ENCODE measurements at regions not wholly inside any gene's neighbourhood (a gene's known extent, or its start where the extent isn't known, plus 50 kb on each side); places are given as distances from the start of the nearest gene placed in this dataset.

DNA sequence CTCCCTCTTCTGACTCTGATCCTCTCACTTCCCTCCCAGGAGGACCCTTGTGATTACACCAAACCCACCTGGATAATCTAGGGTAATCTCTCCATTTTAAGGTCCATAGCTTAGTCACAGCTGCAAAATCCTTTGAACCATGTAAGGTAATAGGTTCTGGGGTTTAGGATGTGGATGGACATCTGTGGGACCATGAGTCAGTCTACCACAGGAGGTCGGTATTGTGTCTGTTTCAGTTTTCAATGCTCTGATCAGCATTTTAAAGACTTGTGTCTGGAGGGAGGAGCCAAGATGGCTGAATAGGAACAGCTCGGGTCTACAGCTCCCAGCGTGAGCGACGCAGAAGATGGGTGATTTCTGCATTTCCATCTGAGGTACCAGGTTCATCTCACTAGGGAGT lies 112.6 kb downstream of the CAVIN4 start:
- TF ChIP-seq, protein P1, sequence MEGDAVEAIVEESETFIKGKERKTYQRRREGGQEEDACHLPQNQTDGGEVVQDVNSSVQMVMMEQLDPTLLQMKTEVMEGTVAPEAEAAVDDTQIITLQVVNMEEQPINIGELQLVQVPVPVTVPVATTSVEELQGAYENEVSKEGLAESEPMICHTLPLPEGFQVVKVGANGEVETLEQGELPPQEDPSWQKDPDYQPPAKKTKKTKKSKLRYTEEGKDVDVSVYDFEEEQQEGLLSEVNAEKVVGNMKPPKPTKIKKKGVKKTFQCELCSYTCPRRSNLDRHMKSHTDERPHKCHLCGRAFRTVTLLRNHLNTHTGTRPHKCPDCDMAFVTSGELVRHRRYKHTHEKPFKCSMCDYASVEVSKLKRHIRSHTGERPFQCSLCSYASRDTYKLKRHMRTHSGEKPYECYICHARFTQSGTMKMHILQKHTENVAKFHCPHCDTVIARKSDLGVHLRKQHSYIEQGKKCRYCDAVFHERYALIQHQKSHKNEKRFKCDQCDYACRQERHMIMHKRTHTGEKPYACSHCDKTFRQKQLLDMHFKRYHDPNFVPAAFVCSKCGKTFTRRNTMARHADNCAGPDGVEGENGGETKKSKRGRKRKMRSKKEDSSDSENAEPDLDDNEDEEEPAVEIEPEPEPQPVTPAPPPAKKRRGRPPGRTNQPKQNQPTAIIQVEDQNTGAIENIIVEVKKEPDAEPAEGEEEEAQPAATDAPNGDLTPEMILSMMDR (IDR thresholded peaks at IDR 0.05), result no peak
- no peak for TF ChIP-seq POLR2A (IDR thresholded peaks at IDR 0.05)

Data from heart left ventricle (tissue), 13 donors.